HCT116 (cell line): ENCODE measurements at regions not wholly inside any gene's neighbourhood (a gene's known extent, or its start where the extent isn't known, plus 50 kb on each side); places are given as distances from the start of the nearest gene placed in this dataset.

Experiments used
- ATAC-seq: fragments of 200-7000 bp; cut with Tn5 transposase; 2 replicates; pipeline ENCODE4 v1.9.1; 2020; ENCODE audit warnings: mild to moderate bottlenecking, moderate library complexity
- BruUV-seq: library from RNA; stranded (reverse); fragments of 400-500 nt; replicated peaks from 2 replicates; lab custom pipeline; 2021; lab: Mats Ljungman, UMichigan
- CTCF ChIA-PET: fragments of 300-600 bp; sonication (Branson Sonifier 250); formaldehyde crosslinking; loops from one replicate; lab custom pipeline; 2021; ENCODE audit warnings: antibody characterized with exemption; lab: Charles Lee
- POLR2A ChIA-PET: fragments of 300-600, 350-600 bp; sonication (Branson Sonifier 250); formaldehyde crosslinking; loops from one replicate; lab custom pipeline; 2021; ENCODE audit warnings: antibody characterized with exemption; lab: Charles Lee
- RAD21 ChIA-PET, 2 experiments: fragments of 300-600 bp; sonication (Branson Sonifier 250); formaldehyde crosslinking; loops; one replicate each; lab custom pipeline; 2023; ENCODE audit warnings: low total read pairs in 2 of 2; ENCODE audit not compliant: uncharacterized antibody in 2 of 2, unreplicated experiment in 2 of 2, low non-redundant PET in 1 of 2; lab: Charles Lee
- DNase-seq: peaks from one replicate; pipeline ENCODE4 v3.0.0-alpha.2; 2010; ENCODE audit warnings: low read depth, low spot score
- H2AFZ ChIP-seq: fragments of 200-600 bp; shearing (Covaris generic), sonication (generic); 2 replicates; pipeline ENCODE4 v1.6.1; 2017; ENCODE audit warnings: low read depth, mixed run types, mixed read lengths, antibody characterized with exemption, low read length; ENCODE audit not compliant: poor library complexity, severe bottlenecking
- H3K27ac ChIP-seq: 2 replicates; pipeline ENCODE4 v1.5.1; 2012; ENCODE audit warnings: low read depth, low read length
- H3K27me3 ChIP-seq: fragments of 200-600 bp; sonication (generic); 2 replicates; pipeline ENCODE4 v1.6.1; 2016; ENCODE audit warnings: mixed run types, low read length, mixed read lengths; ENCODE audit not compliant: insufficient read depth
- H3K36me3 ChIP-seq, 2 experiments: fragments of 200-500 bp in 1 of 2; fragments of 200-600 bp in 1 of 2; sonication (Bioruptor generic) in 1 of 2; sonication (generic) in 1 of 2; 2 replicates each; pipeline versions ENCODE4 v1.5.1 to v1.6.1; 2014 to 2016; ENCODE audit warnings: low read length in 2 of 2, inconsistent platforms in 1 of 2, mixed read lengths in 1 of 2, mixed run types in 1 of 2; ENCODE audit not compliant: insufficient read depth in 2 of 2, control insufficient read depth in 1 of 2
- H3K4me1 ChIP-seq, 2 experiments: fragments of 200-600 bp in 1 of 2; sonication (generic) in 1 of 2; 2 replicates each; pipeline versions ENCODE4 v1.5.1 to v1.6.1; 2012 to 2017; ENCODE audit warnings: low read length in 2 of 2, inconsistent platforms in 1 of 2, mild to moderate bottlenecking in 1 of 2, mixed read lengths in 1 of 2, mixed run types in 1 of 2, moderate library complexity in 1 of 2; ENCODE audit not compliant: insufficient read depth in 2 of 2, control insufficient read depth in 1 of 2
- H3K4me2 ChIP-seq: fragments of 200-600 bp; sonication (generic); 2 replicates; pipeline ENCODE4 v1.6.1; 2017; ENCODE audit warnings: mixed run types, low read length, mixed read lengths
- H3K4me3 ChIP-seq, 2 experiments: fragments of 200-600 bp in 1 of 2; sonication (generic) in 1 of 2; replicated peaks in 1 of 2; 2 replicates each; pipeline ENCODE4 v1.5.1; 2011 to 2016; ENCODE audit warnings: low read length in 2 of 2, control low read depth in 1 of 2, low read depth in 1 of 2, mild to moderate bottlenecking in 1 of 2, mixed read lengths in 1 of 2, mixed run types in 1 of 2
- H3K79me2 ChIP-seq: fragments of 200-600 bp; sonication (generic); 2 replicates; pipeline ENCODE4 v1.6.1; 2017; ENCODE audit warnings: mild to moderate bottlenecking, mixed run types, low read length, moderate library complexity, mixed read lengths; ENCODE audit not compliant: insufficient read depth
- H3K9ac ChIP-seq: fragments of 200-600 bp; sonication (generic); 2 replicates; pipeline ENCODE4 v1.6.1; 2016; ENCODE audit warnings: low read length, mixed read lengths
- H3K9me2 ChIP-seq: fragments of 200-600 bp; sonication (generic), shearing (Covaris generic); 2 replicates; pipeline ENCODE4 v1.6.1; 2017; ENCODE audit warnings: mixed run types, mild to moderate bottlenecking, moderate library complexity; ENCODE audit not compliant: insufficient read depth
- H3K9me3 ChIP-seq, 2 experiments: fragments of 200-500 bp in 1 of 2; fragments of 200-600 bp in 1 of 2; sonication (Bioruptor generic) in 1 of 2; sonication (generic) in 1 of 2; 2 replicates each; pipeline ENCODE4 v1.6.1; 2014 to 2017; ENCODE audit warnings: low read length in 2 of 2, mixed read lengths in 2 of 2, inconsistent platforms in 1 of 2, low read depth in 1 of 2, mild to moderate bottlenecking in 1 of 2, mixed run types in 1 of 2, moderate library complexity in 1 of 2; ENCODE audit not compliant: control insufficient read depth in 1 of 2, insufficient read depth in 1 of 2
- H4K20me1 ChIP-seq: fragments of 200-600 bp; sonication (generic), shearing (Covaris generic); 2 replicates; pipeline ENCODE4 v1.6.1; 2017; ENCODE audit warnings: mixed run types, mild to moderate bottlenecking, moderate library complexity; ENCODE audit not compliant: insufficient read depth
- ELF1 ChIP-seq: IDR thresholded peaks from 2 replicates; pipeline ENCODE4 v1.6.1; 2012; ENCODE audit warnings: low read depth, borderline replicate concordance
- EZH2 ChIP-seq: fragments of 200-600 bp; sonication (generic); IDR thresholded peaks from 2 replicates; pipeline ENCODE4 v1.6.1; 2017; ENCODE audit warnings: antibody characterized with exemption, mixed run types
- EZH2phosphoT487 ChIP-seq: fragments of 200-600 bp; IDR thresholded peaks from 2 replicates; pipeline ENCODE4 v1.6.1; 2018; ENCODE audit warnings: antibody characterized with exemption, borderline replicate concordance
- RAD21 ChIP-seq: IDR thresholded peaks from 2 replicates; pipeline ENCODE4 v1.6.1; 2012; ENCODE audit warnings: low read depth, mild to moderate bottlenecking
- SIN3A ChIP-seq: IDR thresholded peaks from 2 replicates; pipeline ENCODE4 v1.6.1; 2012; ENCODE audit warnings: low read depth
- SP1 ChIP-seq: IDR thresholded peaks from 2 replicates; pipeline ENCODE4 v1.6.1; 2012; ENCODE audit warnings: low read depth
- SRF ChIP-seq: IDR thresholded peaks from 2 replicates; pipeline ENCODE4 v1.6.1; 2012; ENCODE audit warnings: low read depth
- TCF7L2 ChIP-seq: IDR thresholded peaks from 2 replicates; pipeline ENCODE4 v1.7.0; 2011; ENCODE audit warnings: borderline replicate concordance, inconsistent platforms; ENCODE audit not compliant: insufficient read depth, insufficient read length; ENCODE audit errors: extremely low read depth
- YY1 ChIP-seq: IDR thresholded peaks from 2 replicates; pipeline ENCODE4 v1.6.1; 2011; ENCODE audit warnings: low read length, low read depth, moderate library complexity, mild to moderate bottlenecking; ENCODE audit not compliant: insufficient replicate concordance; ENCODE audit errors: extremely low read depth
- ZFX ChIP-seq: fragments of 450-650 bp; IDR thresholded peaks from 2 replicates; pipeline ENCODE4 v1.6.1; 2017
- intact Hi-C: fragments of 100-400 bp; cut with micrococcal nuclease; formaldehyde crosslinking; loops from 2 replicates; pipeline ENCODE4 v1.10.0; 2022
- TF ChIP-seq, protein P1 (sequence below): IDR thresholded peaks from 2 replicates; pipeline ENCODE4 v1.6.1; 2012
- TF ChIP-seq, protein P2 (sequence below): IDR thresholded peaks from 2 replicates; pipeline ENCODE4 v1.6.1; 2011; ENCODE audit warnings: mild to moderate bottlenecking, low read length, moderate library complexity; ENCODE audit not compliant: insufficient replicate concordance; ENCODE audit errors: extremely low read depth

DNA sequence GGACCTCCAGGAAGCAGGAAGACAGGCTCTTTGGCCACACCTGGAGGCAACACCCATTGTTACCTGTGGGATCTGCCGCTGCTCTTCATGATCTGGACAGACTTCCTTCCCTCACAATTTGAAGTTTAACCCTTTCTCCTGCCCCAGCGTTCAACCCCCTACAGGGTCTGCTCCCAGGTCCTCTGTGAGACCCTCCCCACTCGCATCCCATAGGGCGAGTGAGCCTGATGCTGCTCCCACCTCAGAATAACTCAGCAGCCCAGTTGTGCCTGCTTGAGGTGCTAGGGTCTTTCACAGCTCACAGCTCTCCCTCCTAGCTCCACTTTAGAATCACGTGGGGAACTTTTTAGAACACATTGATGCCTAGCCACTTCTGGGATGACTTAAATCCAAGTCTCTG, 61.8 kb upstream of the C10orf90 start:
- Histone ChIP-seq H3K4me2 (no peak overlapping the region), H2AFZ (no peak overlapping the region), H3K9me2 (no peaks in the 10 kb centered on the region), H3K79me2 (no peaks in the 10 kb centered on the region), H3K4me3 (no peak overlapping the region), H3K4me1 (no peaks in the 10 kb centered on the region), H3K9ac (no peak overlapping the region), H3K27ac (no peak overlapping the region), H3K9me3 (no peaks in the 10 kb centered on the region), H4K20me1 (no peaks in the 10 kb centered on the region), H3K27me3 (peaks cover 77% of the 10 kb centered on the region), H3K36me3 (no peaks in the 10 kb centered on the region)
- RAD21 ChIA-PET, result no interaction called here
- no TSS peak for BruUV-seq
- TF ChIP-seq SP1 (no peak), RAD21 (no peak), EZH2 (no peak), TCF7L2 (no peak), YY1 (no peak), ELF1 (no peak), EZH2phosphoT487 (no peak), SRF (no peak), SIN3A (no peak), ZFX (no peak)
- TF ChIP-seq, protein P1, sequence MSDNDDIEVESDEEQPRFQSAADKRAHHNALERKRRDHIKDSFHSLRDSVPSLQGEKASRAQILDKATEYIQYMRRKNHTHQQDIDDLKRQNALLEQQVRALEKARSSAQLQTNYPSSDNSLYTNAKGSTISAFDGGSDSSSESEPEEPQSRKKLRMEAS, result no peak
- TF ChIP-seq, protein P2, sequence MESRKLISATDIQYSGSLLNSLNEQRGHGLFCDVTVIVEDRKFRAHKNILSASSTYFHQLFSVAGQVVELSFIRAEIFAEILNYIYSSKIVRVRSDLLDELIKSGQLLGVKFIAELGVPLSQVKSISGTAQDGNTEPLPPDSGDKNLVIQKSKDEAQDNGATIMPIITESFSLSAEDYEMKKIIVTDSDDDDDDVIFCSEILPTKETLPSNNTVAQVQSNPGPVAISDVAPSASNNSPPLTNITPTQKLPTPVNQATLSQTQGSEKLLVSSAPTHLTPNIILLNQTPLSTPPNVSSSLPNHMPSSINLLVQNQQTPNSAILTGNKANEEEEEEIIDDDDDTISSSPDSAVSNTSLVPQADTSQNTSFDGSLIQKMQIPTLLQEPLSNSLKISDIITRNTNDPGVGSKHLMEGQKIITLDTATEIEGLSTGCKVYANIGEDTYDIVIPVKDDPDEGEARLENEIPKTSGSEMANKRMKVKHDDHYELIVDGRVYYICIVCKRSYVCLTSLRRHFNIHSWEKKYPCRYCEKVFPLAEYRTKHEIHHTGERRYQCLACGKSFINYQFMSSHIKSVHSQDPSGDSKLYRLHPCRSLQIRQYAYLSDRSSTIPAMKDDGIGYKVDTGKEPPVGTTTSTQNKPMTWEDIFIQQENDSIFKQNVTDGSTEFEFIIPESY, result no peak
- POLR2A ChIA-PET, result no interaction called here
- no peak for ATAC-seq
- CTCF ChIA-PET, result no interaction called here
- intact Hi-C loops, result no loop called here
- DNase-seq, result no peak
